ENCODE measurements at regions not wholly inside any gene's neighbourhood (a gene's known extent, or its start where the extent isn't known, plus 50 kb on each side); places are given as distances from the start of the nearest gene placed in this dataset.

- no peak for DNase-seq
- Histone ChIP-seq H3K27ac (no peak overlapping the region), H3K4me1 (no peaks in the 10 kb centered on the region), H3K9me3 (no peaks in the 10 kb centered on the region), H3K4me3 (no peak overlapping the region), H3K27me3 (no peaks in the 10 kb centered on the region), H3K36me3 (no peaks in the 10 kb centered on the region)
- TF ChIP-seq CTCF (IDR thresholded peaks at IDR 0.05) (no peak), POLR2A (IDR thresholded peaks at IDR 0.05) (no peak)
Measured at GRCh38 chr11:95589893-95590612, 199.5 kb downstream of the FAM76B start.

- Histone ChIP-seq H3K27ac (no peak overlapping the region), H3K4me1 (no peaks in the 10 kb centered on the region), H3K36me3 (no peaks in the 10 kb centered on the region), H3K4me3 (no peak overlapping the region), H3K9me3 (no peaks in the 10 kb centered on the region), H3K27me3 (no peaks in the 10 kb centered on the region)
- TF ChIP-seq POLR2A (IDR thresholded peaks at IDR 0.05) (no peak), CTCF (IDR thresholded peaks at IDR 0.05) (no peak)
- no peak for DNase-seq
Measured at GRCh38 chr11:95588821-95589220, 200.8 kb downstream of the FAM76B start.

- no peaks in the 10 kb centered on the region for H3K27me3 ChIP-seq
- H3K36me3 ChIP-seq: no peaks in the 10 kb centered on the region
- H3K4me1 ChIP-seq: no peaks in the 10 kb centered on the region
- H3K27ac ChIP-seq: no peak overlapping the region
- TF ChIP-seq CTCF (IDR thresholded peaks at IDR 0.05): no peak
- H3K4me3 ChIP-seq: no peak overlapping the region
- no peak for DNase-seq
- no peaks in the 10 kb centered on the region for H3K9me3 ChIP-seq
Measured at GRCh38 chr11:95586661-95587060, 202.9 kb downstream of the FAM76B start.

GRCh38 chr11:95586155-95586554 is 203.4 kb downstream of the FAM76B start:
- no peak for TF ChIP-seq CTCF (IDR thresholded peaks at IDR 0.05)
- Histone ChIP-seq H3K4me3 (no peak overlapping the region), H3K36me3 (no peaks in the 10 kb centered on the region), H3K4me1 (no peaks in the 10 kb centered on the region), H3K27ac (no peak overlapping the region), H3K27me3 (no peaks in the 10 kb centered on the region), H3K9me3 (no peaks in the 10 kb centered on the region)
- DNase-seq: no peak

- TF ChIP-seq CTCF (IDR thresholded peaks at IDR 0.05): no peak
- TF ChIP-seq POLR2A (IDR thresholded peaks at IDR 0.05): no peak
- Histone ChIP-seq H3K4me1 (no peaks in the 10 kb centered on the region), H3K9me3 (no peaks in the 10 kb centered on the region), H3K27ac (no peak overlapping the region), H3K4me3 (no peak overlapping the region), H3K27me3 (no peaks in the 10 kb centered on the region), H3K36me3 (no peaks in the 10 kb centered on the region)
- no peak for DNase-seq
Measured at GRCh38 chr11:95585752-95586077, 203.9 kb downstream of the FAM76B start.

Data from Peyer's patch (tissue), 4 donors.